Panc1 (cell line): ENCODE measurements at regions not wholly inside any gene's neighbourhood (a gene's known extent, or its start where the extent isn't known, plus 50 kb on each side); places are given as distances from the start of the nearest gene placed in this dataset.

ENCODE experiments used
- POLR2AphosphoS5 ChIP-seq: IDR thresholded peaks from 2 replicates; pipeline ENCODE4 v1.6.1; 2012; ENCODE audit warnings: mild to moderate bottlenecking, low read depth, low read length, moderate library complexity
- TF ChIP-seq, protein P1 (sequence below): fragments of 450-650 bp; IDR thresholded peaks from 2 replicates; pipeline ENCODE4 v1.5.1; 2017; ENCODE audit warnings: mild to moderate bottlenecking

- TF ChIP-seq, protein P1, sequence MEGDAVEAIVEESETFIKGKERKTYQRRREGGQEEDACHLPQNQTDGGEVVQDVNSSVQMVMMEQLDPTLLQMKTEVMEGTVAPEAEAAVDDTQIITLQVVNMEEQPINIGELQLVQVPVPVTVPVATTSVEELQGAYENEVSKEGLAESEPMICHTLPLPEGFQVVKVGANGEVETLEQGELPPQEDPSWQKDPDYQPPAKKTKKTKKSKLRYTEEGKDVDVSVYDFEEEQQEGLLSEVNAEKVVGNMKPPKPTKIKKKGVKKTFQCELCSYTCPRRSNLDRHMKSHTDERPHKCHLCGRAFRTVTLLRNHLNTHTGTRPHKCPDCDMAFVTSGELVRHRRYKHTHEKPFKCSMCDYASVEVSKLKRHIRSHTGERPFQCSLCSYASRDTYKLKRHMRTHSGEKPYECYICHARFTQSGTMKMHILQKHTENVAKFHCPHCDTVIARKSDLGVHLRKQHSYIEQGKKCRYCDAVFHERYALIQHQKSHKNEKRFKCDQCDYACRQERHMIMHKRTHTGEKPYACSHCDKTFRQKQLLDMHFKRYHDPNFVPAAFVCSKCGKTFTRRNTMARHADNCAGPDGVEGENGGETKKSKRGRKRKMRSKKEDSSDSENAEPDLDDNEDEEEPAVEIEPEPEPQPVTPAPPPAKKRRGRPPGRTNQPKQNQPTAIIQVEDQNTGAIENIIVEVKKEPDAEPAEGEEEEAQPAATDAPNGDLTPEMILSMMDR, result no peak
- TF ChIP-seq POLR2AphosphoS5, result no peak
Measured at GRCh38 chr14:34258318-34258717, 203.7 kb downstream of the SPTSSA start.
